Testis (tissue), 2 donors: ENCODE measurements at regions not wholly inside any gene's neighbourhood (a gene's known extent, or its start where the extent isn't known, plus 50 kb on each side); places are given as distances from the start of the nearest gene placed in this dataset.

Experiments
- DNase-seq: peaks from one replicate; pipeline ENCODE4 v3.0.0-alpha.2; 2019
- H3K27ac ChIP-seq, 2 donors: fragments of 200-600 bp; sonication (generic); one replicate each; pipeline ENCODE4 v1.5.1; 2019
- H3K27me3 ChIP-seq: fragments of 200-600 bp; sonication (generic); one replicate; pipeline ENCODE4 v1.5.1; 2019
- H3K36me3 ChIP-seq: fragments of 200-600 bp; sonication (generic); one replicate; pipeline ENCODE4 v1.5.1; 2017; ENCODE audit warnings: low read depth; ENCODE audit errors: missing control alignments
- H3K4me1 ChIP-seq: fragments of 200-600 bp; sonication (generic); one replicate; pipeline ENCODE4 v1.5.1; 2019
- H3K4me3 ChIP-seq, 2 donors: fragments of 200-600 bp; sonication (generic); one replicate each; pipeline ENCODE4 v1.5.1; 2017 to 2019
- H3K9me3 ChIP-seq: fragments of 200-600 bp; sonication (generic); one replicate; pipeline ENCODE4 v1.5.1; 2017
- CTCF ChIP-seq, 3 experiments: fragments of 450-650 bp in 2 of 3; fragments of 200-600 bp in 1 of 3; sonication (generic) in 1 of 3; IDR thresholded peaks; one replicate each; pipeline ENCODE4 v1.5.1; 2016 to 2019; ENCODE audit warnings: antibody characterized with exemption in 3 of 3, mild to moderate bottlenecking in 2 of 3, moderate library complexity in 1 of 3
- POLR2A ChIP-seq: fragments of 450-650 bp; IDR thresholded peaks from one replicate; pipeline ENCODE4 v1.6.1; 2017; ENCODE audit warnings: antibody characterized with exemption, mild to moderate bottlenecking, moderate library complexity
- WGBS, 2 donors: methylation state at CpG; one replicate each; pipeline ENCODE4 v1.1.5; 2018; 5-methylcytosine and 5-hydroxymethylcytosine counted together
- intact Hi-C: fragments of 100-400 bp; cut with DNase I; formaldehyde crosslinking; loops from one replicate; pipeline ENCODE4 v1.15.1; 2023; ENCODE audit warnings: low total_unique reads

GRCh38 chr9:127553793-127554192 is 58.3 kb upstream of the STXBP1 start:
- Histone ChIP-seq H3K4me3 (no peak overlapping the region), H3K36me3 (no peaks in the 10 kb centered on the region), H3K27me3 (no peaks in the 10 kb centered on the region), H3K9me3 (no peaks in the 10 kb centered on the region), H3K27ac (no peak overlapping the region), H3K4me1 (peaks cover 45% of the 10 kb centered on the region)
- intact Hi-C loops, result no loop called here
- DNase-seq, result no peak
- WGBS, 2 donors, result 76 to 83% methylated on average over 4 of the region's 4 CpGs
- TF ChIP-seq CTCF (IDR thresholded peaks at IDR 0.05), result no peak
- no peak for TF ChIP-seq POLR2A

- Histone ChIP-seq H3K4me3 (no peak overlapping the region), H3K4me1 (peaks cover 45% of the 10 kb centered on the region), H3K27me3 (no peaks in the 10 kb centered on the region), H3K27ac (peak overlapping the region; percentile 35 to 66), H3K9me3 (no peaks in the 10 kb centered on the region), H3K36me3 (no peaks in the 10 kb centered on the region)
- TF ChIP-seq POLR2A, result no peak
- no peak for TF ChIP-seq CTCF (IDR thresholded peaks at IDR 0.05)
- DNase-seq, result no peak
- intact Hi-C loops, result no loop called here
- WGBS, 2 donors, result 64 to 70% methylated on average over 6 to 15 of the region's 15 CpGs
Measured at GRCh38 chr9:127554966-127555839, 56.9 kb upstream of the STXBP1 start.

GRCh38 chr9:127555840-127556820 is 55.9 kb upstream of the STXBP1 start:
- peaks cover 45% of the 10 kb centered on the region for H3K4me1 ChIP-seq
- WGBS, 2 donors, result 44 to 50% methylated on average over 9 to 13 of the region's 13 CpGs
- peak; percentile 80 for DNase-seq

GRCh38 chr9:127556871-127557270 is 55.2 kb upstream of the STXBP1 start:
- Histone ChIP-seq H3K36me3 (no peaks in the 10 kb centered on the region), H3K27me3 (no peaks in the 10 kb centered on the region), H3K4me1 (peaks cover 48% of the 10 kb centered on the region), H3K27ac (peak overlapping the region in 1 of 2 donors; percentile 82), H3K4me3 (no peak overlapping the region), H3K9me3 (no peaks in the 10 kb centered on the region)
- no peak for DNase-seq
- WGBS, 2 donors, result 74 to 76% methylated on average over 4 of the region's 4 CpGs
- intact Hi-C loops, result no loop called here
- no peak for TF ChIP-seq CTCF (IDR thresholded peaks at IDR 0.05)
- no peak for TF ChIP-seq POLR2A

More at GRCh38 chr9:127555840-127556820, 55.9 kb upstream of the STXBP1 start:
- H3K36me3 ChIP-seq, result no peaks in the 10 kb centered on the region
- no peak for TF ChIP-seq POLR2A
- no peaks in the 10 kb centered on the region for H3K27me3 ChIP-seq
- H3K27ac ChIP-seq, result peak overlapping the region; percentile 35 to 82
- H3K4me3 ChIP-seq, result no peak overlapping the region
- intact Hi-C loops, result no loop called here
- H3K9me3 ChIP-seq, result no peaks in the 10 kb centered on the region

GRCh38 chr9:127557466-127557869 is 54.6 kb upstream of the STXBP1 start:
- DNase-seq, result no peak
- Histone ChIP-seq H3K27me3 (no peaks in the 10 kb centered on the region), H3K9me3 (no peaks in the 10 kb centered on the region), H3K36me3 (no peaks in the 10 kb centered on the region), H3K4me1 (peaks cover 54% of the 10 kb centered on the region), H3K4me3 (no peak overlapping the region), H3K27ac (peak overlapping the region; percentile 47 to 82)
- 15% methylated on average over 5 of the region's 5 CpGs; no CpG with 5 or more reads in 1 of the 2 donors for WGBS, 2 donors
- TF ChIP-seq POLR2A (no peak), CTCF (IDR thresholded peaks at IDR 0.05) (no peak)
- intact Hi-C loops, result no loop called here
